ENCODE measurements at regions not wholly inside any gene's neighbourhood (a gene's known extent, or its start where the extent isn't known, plus 50 kb on each side); places are given as distances from the start of the nearest gene placed in this dataset.
"Not testable (repeated sequence)": the region's sequence is repeated elsewhere in the genome, so short reads cannot be mapped to it uniquely, and the experiment has no call there.

DNA sequence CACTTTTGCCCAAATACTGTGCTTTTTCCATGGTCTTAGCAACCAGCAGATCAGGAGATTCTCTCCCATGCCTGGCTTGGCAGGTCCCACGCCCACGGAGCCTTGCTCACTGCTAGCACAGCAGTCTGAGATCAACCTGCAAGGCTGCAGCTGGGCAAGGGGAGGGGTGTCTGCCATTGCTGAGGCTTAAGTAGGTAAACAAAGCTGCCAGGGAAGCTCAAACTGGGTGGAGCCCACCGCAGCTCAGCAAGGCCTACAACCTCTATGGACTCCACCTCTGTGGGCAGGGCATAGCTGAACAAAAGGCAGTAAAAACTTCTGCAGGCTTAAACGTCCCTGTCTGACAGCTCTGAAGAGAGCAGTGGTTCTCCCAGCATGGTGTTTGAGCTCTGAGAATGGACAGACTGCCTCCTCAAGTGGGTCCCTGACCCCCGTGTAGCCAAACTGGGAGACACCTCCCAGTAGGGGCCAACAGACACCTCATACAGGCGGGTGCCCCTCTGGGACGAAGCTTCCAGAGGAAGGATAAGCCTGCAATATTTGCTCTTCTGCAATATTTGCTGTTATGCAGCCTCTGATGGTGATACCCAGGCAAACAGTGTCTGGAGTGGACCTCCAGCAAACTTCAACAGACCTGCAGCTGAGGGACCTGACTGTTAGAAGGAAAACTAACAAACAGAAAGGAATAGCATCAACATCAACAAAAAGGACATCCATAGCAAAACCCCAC lies 132.8 kb upstream of the STARD13 start:
- not testable (repeated sequence) for DNase-seq

DNA sequence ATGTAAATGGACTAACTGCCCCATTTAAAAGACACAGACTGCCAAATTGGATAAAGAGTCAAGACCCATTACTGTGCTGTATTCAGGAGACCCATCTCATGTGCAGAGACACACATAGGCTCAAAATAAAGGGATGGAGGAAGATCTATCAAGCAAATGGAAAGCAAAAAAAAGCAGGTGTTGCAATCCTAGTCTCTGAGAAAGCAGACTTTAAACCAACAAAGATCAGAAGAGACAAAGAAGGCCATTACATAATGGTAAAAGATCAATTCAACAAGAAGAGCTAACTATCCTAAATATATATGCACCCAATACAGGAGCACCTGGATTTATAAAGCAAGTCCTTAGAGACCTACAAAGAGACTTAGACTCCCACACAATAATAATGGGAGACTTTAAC lies 134.6 kb upstream of the STARD13 start:
- DNase-seq: not testable (repeated sequence)

- no peak for DNase-seq
These were observed 140.6 kb upstream of the STARD13 start for GRCh38 chr13:33426131-33426530.

DNA sequence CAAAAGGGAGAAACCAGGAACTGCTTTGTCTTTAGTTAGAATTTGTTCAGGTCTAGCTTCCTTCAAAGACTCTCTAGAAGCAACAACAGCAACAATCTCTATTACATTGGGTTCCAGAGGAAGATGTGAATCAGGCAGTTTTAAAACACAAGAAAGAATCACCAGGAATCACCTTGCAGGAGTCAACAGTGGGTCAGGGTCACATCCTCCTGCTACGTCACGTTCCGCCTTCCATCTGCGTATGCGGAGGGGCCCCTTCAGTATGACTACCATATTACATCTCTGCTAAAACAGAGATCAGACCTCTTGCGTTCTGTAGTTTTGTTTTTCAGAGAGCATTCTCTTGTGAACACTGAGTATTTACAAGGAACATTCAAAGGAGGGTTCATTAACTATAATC lies 147.8 kb upstream of the STARD13 start:
- DNase-seq: no peak

DNA sequence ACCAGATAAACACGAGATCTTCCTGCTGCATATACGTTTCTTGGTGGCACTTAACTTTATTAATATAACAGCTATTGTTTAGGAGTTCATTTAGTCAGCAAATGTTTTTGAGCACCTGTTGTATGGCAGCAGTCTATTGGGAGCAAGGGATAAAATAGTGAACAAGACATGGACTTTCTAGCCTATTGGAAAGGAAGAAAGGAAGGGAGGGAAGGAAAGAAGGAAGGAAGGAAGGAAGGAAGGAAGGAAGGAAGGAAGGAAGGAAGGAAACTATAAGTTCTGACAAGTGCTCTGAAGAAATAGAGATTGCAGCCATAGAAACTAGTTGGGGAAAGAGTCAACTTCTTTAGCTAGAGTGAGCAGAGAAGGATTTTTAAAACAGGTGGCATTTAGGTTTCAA lies 149.1 kb upstream of the STARD13 start:
- DNase-seq: no peak

DNA sequence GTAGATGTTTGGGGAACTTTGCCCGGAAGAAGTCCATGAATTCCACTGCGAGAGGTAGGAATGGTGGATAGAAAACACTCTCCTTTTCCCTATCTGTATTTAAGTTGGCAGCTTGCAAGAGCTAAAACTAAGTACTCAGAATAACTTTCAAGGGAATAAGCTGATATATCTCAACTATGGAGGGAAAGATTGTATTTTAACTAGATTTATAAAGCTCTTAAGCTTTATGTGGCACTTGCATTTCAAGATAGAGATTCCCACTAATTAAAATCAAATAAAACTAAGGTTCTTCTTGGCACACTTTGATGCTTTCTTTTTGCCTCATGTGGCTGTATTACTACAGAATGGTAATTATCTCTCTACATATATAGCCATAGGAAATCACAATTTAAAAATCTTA lies 149.7 kb upstream of the STARD13 start:
- no peak for DNase-seq

DNA sequence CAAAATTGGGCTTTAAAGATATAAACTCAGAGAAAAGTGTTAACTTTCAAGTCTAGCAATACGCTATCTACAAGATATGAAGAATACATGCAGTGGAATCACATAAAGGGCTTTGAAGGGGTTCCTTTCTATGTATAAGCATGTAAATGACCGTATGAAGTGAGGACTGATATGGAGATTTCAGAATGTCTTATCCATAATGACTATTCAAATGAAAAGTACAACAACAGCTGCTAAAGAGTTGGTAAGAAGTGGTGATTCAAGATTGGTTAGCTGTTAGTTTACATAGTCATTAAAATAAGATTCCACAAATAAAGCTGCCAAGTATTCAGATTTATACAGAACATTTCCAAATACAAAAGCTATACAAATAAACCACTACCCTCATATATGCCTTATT lies 153.4 kb upstream of the STARD13 start:
- no peak for DNase-seq

DNA sequence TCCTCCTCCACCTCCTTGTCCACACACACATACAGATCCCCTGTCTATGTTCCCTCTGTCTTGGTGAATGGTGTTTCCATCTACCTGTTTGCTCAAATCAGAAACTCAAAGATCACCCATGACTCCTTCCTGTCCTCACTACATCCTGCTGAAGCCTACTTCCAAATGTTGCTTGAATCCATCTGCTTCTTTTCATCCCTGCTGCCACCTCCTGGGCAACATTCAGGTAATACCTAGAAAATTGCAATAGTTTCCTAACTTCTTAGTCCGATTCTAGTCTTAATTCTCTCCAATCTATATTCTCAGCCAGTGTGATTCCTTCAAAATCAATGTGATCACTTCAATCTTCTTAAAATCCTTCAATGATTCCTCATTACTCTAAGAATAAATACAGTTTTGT lies 155.5 kb upstream of the STARD13 start:
- DNase-seq: peak; percentile 42

GRCh38 chr13:33445024-33445423 lies 159.5 kb upstream of the STARD13 start:
- no peak for DNase-seq

DNA sequence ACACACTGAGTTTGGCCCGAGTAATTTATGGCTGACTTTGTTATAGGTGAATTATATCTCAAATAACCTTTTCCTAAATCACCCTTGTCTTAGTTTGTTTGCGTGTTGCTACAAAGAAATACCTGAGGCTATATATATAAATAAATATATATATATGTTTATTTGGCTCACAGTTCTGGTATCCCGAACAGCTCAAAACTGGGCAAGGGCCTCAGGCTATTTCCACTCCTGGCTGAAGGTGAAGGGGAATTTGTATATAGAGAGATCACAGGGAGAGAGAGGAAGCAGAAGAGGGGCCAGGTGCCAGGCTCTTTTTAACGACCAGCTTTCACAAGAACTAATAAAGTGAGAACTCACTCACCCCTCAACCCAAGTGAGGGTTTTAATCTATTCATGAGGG lies 159.9 kb upstream of the STARD13 start:
- no peak for DNase-seq

- DNase-seq: no peak
These were observed 161.5 kb upstream of the STARD13 start for GRCh38 chr13:33446821-33447725.

DNA sequence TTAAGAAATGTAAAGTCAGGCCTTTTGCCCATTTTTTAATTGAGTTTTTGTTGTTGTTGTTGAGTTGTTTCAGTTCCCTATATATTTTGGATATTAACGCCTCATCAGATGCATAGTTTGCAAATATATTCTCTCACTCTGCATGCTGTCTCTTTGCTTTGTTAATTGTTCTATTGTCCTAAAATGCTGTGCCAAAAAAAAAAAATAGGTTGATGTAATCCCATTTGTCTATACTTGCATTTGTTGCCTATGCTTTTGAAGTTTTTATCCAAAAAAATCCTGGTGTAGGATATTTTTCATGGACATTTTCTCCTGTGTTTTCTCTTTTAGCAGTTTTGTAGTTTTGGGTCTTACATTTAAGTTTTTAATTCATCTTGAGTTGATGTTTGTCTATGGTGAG lies 163.3 kb upstream of the STARD13 start:
- no peak for DNase-seq

GRCh38 chr13:33450956-33451709 lies 165.6 kb upstream of the STARD13 start:
- no peak for DNase-seq

DNA sequence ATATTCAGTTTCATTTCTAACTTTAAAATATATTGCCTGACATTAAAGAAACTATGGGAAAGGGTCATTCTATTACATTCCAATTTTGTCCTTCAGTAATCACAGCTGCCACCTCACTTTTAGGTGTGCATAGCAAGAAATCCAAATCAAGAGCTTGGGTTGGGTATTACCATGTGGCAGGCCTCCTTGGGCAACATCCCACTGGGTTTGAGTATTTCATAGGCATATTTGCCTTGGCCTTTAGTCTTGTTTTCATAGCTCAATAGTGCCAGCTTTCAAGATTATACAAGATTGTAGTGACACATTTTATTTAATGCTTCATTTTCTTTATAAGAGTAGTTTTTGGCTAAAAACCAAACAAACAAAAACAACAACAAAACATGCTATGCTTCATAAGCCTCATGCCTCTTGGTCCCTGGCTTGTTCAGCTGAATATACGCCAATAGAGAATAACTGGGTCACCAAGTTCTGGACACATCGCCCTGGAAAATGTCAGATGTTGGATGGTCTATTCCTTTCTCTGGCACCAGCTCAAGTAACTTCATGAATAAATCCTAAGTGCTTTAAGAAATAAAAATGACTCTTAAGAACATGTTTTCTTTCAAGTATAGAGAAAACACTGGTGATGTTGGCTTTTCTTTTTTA lies 167.4 kb upstream of the STARD13 start:
- DNase-seq: no peak

GRCh38 chr13:33453936-33454335 lies 168.4 kb upstream of the STARD13 start:
- peak; percentile 28 for DNase-seq

- peak; percentile 97 for DNase-seq
These were observed 169.5 kb upstream of the STARD13 start for GRCh38 chr13:33454844-33455705.

GRCh38 chr13:33459702-33460101 lies 174.1 kb upstream of the STARD13 start:
- DNase-seq: no peak

GRCh38 chr13:33462109-33462508 lies 176.6 kb upstream of the STARD13 start:
- no peak for DNase-seq

DNA sequence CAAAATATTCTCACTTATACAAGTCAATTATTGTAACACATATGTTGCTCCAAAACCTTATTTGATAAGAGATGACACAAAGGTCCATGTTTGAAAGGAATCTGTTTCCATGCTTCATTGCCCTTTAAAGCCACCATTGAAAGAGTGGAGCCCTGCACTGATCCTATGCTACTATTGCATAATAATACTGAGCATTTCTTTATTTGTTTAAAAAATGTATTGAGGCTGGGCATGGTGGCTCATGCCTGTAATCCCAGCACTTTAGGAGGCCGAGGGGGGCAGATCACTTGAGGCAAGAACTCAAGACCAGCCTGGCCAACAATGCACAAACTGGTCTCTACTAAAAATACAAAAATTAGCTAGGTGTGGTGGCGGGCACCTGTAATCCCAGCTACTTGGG lies 178.8 kb upstream of the STARD13 start:
- no peak for DNase-seq

GRCh38 chr13:33466262-33466661 lies 180.7 kb upstream of the STARD13 start:
- DNase-seq: no peak

GRCh38 chr13:33467556-33467955 lies 182.0 kb upstream of the STARD13 start:
- no peak for DNase-seq

GRCh38 chr13:33471204-33471603 lies 185.6 kb upstream of the STARD13 start:
- no peak for DNase-seq

Measured in fibroblast of upper back skin (primary cell).